ENCODE measurements at regions not wholly inside any gene's neighbourhood (a gene's known extent, or its start where the extent isn't known, plus 50 kb on each side); places are given as distances from the start of the nearest gene placed in this dataset.
"Not testable (repeated sequence)": the region's sequence is repeated elsewhere in the genome, so short reads cannot be mapped to it uniquely, and the experiment has no call there.

DNA sequence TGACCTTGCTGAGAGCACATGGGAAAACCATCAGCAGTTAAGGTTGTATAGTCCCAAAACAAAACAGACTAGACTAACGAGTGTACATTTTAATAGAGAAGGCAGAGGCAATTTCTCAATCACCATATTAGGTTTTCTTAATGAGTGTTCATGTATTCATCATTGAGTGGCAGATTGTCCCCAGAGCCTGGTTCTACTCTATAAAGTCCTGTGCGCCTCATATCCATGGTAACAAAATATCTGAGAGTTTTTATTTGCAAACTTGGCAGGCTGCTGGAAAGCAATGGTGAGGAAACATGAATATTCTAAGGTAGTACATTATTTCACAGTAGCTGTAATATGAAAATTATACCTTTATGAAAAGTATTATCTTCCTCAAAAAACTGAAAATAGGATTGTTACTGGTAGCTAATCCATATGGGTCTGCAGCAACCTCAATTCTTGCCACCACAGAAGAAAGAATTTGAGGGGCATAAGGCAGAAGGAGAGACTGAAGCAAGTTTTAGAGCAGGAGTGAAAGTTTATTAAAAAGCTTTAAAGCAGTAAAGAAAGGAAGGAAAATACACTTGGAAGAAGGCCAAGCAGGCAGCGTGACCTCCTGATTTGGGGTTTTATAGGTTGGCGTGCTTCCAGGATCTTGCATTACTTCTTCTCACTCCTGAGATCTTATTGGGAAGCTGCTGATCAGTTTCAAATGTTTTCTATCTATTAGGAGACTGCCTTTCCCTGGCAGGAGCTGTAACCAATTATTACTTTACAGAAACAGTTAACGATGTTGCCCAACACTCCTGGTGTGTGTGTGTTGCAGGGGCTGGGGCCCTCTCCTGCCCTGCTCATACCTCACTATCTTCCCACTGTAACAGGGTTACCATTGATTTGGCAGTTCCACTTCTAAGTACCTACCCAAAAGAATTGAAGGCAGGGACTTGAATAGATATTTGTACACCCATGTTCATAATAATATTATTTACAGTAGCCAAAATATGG is 154.0 kb upstream of the NUDT4 start:
- DNase-seq, result peak; percentile 60

DNA sequence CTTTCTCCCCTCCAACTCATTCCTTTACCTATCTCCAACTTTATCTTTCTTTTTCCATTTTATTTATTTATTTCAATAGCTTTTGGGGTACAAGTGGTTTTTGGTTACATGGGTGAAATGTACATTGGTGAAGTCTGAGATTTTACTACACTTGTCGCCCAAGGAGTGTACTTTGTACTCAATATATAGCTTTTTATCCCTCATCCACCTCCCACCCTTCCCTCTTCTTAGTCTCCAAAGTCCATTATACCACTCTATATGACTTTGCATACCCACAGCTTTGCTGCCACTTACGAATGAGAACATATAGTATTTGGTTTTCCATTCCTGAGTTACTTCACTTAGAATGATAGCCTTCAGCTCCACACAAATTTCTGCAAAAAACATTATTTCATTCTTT is 152.6 kb upstream of the NUDT4 start:
- no peak for DNase-seq

DNA sequence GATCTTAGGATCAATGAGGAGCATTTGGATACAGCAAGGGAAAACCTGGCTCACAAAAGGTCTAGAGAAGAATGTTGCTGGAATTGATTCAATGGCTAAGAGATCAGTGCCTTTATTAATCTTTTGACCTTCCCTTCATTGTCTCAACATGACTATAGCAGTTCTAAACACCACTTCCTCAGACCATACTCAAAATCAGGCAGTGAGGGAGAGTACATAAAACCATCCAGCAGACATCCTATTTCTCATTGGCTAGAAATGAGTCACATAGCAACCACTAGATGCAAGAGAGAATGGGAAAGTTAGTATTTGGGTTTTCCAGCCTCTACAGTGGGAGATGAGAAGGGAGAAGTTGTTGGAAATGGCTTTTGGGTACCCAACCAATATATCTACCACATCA is 151.4 kb upstream of the NUDT4 start:
- DNase-seq, result no peak

DNA sequence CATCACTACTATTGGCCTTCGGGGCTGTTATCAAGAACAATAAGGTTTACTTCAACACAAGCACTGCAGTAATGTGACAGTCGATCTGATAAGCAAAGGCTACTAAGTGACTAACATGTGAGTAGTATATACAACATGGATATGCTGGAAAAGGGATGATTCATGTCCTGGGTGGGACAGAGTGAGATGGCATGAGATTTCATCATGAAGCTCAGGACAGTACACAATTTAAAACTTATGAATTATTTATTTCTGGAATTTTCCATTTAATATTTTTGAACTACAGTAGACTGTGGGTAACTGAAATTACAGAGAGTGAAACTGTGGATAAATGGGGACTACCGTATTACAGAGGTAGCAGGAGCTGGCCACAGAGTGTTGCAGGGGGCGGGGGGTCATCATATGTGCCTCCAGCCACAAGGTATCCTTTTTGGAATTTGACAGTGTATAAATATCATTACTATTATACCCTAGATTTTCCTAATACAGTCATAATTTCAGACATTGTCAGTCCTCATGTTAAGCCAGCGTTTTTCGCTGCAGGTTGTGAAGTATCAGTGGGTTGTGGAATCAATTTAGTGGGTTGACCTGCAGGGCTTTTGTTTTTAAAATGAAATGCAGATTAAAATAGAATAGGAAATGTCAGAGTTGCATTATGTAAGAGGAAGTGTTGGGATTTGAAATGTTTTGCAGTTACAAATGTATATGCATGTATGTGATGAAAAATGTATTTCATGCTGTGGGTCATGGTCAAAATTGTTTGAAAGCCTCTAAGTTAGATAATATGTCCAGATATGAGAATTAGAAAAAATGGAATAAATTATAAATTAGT is 148.0 kb upstream of the NUDT4 start:
- no peak for DNase-seq

DNA sequence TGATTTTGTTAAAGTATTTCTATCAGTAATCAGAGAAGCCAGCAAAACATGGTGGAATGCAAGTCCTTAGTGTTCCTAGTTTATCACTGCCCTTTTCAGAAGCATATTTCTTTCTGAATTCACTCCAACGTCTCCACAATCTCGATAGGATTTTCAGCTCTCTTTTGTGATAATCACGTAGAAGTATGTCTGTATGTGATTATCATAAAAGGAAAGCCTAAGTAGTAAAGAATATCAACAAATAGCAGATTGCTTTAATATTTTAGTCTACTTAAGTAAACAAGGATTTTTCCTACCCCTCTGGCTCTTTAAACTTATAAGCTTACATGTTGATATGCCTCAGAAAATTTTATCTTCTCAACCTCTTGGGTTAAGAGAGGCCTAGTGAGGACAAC is 147.4 kb upstream of the NUDT4 start:
- DNase-seq, result no peak

DNA sequence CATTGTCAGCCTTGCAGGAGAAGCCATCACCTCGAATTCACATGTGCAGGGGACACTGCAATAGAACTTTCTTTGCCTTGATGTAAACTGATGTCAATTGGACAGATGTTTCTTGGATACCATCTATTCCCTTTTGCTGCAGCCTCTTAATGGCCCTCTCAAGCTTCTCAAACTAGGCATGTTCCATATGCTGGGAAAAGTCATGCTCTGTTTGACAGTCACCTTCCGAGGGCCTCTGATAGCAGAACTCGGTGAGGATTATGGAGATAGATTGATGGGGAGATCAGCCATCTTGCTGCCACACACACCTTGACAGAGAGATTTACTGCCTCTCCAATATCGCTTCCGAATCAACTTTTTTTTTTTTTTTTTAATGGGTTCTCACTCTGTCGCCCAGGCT is 145.8 kb upstream of the NUDT4 start:
- DNase-seq, result no peak

DNA sequence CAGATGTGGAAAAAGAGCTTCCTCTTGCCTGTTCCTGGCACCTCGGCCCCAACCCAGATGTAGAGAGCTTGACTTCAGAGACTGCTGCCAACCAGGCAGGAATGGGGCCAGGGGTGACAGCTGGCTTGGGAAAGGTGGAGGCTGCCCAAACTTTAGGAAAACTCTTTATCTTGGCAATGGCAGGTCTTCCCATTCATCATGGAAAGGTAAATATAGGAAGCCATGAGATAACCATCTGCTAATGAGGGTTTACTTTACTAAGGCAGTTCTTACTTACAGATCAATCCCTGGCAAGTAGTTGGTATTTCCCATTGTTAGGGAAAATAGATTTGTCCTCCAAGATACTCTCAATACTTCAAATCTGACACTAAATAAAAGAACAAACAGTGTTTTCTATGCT is 143.1 kb upstream of the NUDT4 start:
- peak; percentile 22 for DNase-seq

DNA sequence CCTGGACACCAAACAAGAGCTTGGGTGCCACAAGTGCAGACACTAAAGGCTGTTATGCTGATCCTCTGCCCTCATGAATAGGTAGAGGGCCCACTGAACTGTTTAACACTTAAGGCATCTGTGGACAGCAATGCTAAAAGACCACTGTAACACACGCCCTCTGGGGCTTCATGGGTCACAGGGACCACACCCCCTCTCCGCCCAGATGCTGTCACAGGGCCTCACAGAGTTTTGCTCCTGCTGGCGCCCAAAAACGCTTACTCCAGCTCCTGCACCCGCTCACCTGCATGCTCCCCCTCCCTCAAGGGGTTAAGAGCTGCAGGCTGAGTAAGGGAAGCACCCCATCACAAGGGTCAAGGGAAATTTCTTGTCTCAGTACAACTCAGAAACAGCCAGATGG is 141.8 kb upstream of the NUDT4 start:
- DNase-seq, result no peak

DNA sequence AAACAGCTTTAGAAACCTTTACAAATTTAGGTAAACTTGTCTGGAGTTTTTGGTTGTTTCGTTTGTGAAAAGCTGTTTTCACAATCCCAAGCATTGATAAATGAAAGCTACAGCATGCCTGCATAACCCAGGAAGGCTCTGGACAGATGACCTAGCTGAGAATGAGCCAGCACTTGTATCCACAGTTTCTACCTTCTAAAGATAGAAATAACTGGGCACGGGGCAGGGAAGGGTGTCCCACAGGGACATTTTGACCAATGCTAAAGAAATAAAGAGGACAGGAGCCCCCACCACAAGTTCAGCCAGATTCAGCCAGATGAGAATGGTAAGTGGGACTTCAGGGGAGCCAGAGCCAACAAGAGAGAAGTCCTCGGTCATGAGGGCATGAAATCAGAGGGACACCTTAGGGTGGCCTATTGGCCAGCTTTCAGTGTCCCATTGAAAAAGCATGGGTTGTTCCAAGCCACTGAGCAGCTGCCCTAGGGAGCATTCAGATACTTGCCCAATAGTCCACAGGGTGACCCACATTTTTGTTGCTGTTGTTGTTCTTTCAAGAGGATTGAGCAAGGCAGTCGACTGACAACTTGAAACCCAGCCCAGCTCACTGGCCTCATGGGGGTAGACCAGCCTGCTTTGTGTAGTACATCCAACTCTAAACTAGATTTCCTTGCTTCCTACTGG is 140.3 kb upstream of the NUDT4 start:
- no peak for DNase-seq

DNA sequence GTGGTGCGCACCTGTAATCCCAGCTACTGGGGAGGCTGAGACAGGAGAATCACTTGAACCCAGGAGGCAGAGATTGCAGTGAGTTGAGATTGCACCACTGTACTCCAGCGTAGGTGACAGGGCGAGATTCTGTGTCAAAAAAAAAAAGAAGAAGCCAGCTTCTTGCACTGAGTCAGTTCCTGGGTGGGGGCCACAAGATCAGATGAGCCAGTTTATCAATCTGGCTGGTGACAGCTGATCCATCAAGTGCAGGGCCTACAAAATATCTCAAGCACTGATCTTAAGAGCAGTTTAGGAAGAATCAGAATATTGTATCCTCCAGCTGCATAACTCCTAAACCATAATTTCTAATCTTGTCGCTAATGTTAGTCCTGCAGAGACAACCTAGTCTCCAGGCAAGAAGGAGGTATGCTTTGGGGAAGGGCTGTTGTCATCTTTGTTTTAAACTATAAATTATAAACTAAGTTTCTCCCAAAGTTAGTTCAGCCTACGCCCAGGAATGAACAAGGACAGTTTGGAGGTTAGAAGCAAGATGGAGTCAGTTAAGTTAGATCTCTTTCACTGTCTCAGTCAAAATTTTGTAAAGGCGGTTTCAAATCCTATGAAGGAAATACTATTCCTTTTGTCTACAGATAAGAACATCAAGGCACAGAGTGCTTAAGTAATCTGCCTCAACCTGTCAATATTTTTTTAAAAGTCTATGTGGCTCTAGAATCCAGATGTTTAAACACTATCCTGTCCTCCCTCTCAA is 139.0 kb upstream of the NUDT4 start:
- not testable (repeated sequence) for DNase-seq

DNA sequence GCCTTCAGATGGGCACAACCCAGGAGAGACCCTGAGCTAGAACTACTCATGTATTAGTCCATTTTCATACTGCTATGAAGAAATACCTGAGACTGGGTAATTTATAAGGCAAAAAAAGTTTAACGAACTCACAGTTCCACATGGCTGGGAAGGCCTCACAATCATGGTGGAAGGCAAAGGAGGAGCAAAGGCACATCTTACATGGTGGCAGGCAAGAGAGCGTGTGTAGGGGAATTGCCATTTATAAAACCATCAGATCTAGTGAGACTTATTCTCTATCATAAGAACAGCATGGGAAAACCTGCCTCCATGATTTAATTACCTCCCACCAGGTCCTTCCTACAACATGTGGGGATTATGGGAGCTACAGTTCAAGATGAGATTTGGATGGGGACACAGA is 137.9 kb upstream of the NUDT4 start:
- DNase-seq, result not testable (repeated sequence)

DNA sequence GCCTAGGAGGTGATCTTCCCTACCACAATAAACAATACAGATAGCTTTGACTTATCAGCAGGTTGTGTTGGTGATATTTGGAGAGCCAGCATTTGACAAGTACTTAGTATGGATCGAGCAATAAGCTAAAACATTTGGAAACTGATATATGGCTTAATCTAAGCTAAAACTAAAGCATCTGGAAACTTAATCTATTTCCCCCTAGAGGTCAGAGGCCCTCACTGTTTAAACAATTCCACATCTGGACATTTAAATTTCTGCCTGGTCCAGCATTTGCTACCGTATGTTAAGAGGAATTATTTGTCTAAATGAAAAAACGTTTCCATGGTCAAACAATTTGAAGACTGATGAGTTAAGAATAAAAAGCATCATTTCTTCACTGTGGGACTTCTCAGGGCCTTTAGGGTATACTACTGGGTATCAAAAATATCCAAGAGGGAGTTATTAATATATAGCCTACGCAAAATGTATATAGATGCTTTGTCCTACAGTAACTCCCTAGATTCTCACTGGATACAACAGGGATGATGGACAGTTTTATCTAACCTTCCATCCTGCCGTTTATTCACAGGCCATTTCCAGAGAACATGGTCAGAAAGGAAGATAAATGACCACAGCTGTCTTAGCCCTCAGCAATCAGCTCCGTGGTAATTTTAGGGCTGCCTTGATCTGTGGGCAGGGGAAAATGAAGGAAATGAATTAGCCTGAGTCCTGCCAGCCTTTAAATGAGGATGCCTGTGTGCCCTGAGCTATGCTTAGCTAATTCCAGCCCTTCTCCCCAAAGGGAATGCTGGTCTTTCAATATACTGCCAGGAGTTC is 135.4 kb upstream of the NUDT4 start:
- DNase-seq, result no peak

DNA sequence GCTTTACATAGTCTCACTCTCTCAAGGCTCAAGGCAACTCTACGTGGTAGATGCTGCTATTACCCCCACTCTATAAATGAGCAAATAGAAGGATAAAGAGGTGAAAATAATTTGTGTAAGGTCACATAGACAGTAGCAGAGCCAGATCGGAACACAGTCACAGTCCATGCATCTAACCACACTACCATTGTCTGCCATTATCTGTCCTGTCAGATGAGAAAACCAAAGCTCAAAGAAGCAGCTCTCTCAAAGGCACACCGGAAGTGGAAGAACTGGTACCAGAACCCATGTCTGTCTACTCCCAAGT is 134.4 kb upstream of the NUDT4 start:
- no peak for DNase-seq

DNA sequence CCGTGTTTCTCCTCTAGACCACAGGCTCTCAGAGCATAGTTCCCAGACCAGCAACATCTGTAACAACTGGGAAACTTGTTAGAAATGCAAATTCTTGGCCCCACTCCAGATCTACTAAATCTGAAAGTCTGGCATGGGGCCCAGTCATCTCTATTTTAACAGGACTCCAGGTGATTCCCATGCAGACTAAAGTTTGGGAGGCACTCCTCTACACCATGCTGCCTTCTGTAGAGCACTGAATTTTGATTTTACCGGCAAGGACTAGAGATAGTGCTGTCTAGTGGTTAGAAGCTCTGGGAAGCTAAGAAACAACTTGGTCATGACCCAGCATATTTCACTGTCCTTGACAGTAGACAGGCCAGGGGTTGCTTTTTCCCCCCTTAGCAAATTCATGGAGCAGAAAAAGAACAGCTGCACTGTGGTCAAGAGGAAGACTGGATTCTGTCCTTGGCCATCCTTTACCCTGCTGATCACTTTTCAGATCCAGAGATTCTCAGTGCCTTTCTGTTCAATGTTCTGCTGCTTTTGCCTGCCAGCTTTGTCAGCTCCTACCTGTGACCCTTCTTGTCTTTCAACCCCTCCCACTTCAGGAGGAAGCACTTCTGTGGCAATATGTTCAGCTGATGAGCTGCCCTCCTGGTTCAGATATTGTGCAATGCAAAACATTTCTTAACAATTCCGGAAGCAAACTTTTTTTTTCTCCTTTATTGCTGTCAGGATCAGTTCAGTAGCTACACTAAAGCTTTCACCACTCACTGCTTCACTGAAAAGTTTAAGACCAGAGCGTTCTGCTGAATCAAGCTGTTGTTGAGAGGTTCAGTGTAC is 133.8 kb upstream of the NUDT4 start:
- DNase-seq, result no peak

DNA sequence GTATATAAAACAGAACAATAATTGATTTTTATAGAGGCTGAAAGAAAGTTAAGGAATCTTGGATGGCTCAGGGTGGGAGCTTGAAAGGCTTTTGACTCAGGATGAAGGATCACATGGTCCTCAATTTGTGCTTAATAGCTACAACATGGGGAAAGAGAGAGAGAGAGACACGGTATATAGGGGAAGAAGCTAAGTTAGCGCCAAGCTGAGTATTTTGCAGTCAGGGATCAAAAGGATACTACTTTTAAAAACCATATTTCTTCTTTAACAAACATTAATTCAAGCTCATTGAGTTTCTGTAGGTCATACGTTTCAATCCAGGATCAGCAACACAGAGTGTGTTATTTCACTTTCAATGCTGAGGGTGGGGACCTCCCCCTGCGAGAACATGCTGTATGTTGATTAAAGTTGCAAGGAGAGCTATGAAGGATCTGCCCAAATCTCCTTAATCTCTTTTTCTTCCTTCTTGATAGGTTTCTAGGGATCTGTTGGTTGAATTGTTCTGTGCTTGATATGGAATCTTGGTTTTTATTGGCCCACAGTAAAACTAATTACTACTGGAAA is 133.1 kb upstream of the NUDT4 start:
- DNase-seq, result no peak

DNA sequence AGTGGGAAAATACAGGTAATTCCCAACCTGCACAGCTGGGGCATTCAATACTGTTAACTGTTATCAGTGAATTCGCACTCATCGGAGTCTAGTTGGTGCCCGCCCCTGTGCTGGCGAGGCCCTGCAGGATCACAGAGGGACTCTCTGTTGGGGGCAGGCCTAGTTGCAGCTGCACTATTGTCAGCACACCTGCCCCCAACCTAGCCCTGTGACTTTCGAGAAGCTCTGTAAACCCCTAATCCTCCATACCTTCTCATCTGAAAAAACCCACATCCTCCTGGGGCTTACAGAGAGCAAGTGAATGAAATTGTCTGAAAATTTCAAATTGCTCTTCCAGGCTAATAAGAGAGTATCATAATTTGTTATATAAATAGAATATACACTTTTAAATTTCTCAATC is 132.2 kb upstream of the NUDT4 start:
- DNase-seq, result no peak

DNA sequence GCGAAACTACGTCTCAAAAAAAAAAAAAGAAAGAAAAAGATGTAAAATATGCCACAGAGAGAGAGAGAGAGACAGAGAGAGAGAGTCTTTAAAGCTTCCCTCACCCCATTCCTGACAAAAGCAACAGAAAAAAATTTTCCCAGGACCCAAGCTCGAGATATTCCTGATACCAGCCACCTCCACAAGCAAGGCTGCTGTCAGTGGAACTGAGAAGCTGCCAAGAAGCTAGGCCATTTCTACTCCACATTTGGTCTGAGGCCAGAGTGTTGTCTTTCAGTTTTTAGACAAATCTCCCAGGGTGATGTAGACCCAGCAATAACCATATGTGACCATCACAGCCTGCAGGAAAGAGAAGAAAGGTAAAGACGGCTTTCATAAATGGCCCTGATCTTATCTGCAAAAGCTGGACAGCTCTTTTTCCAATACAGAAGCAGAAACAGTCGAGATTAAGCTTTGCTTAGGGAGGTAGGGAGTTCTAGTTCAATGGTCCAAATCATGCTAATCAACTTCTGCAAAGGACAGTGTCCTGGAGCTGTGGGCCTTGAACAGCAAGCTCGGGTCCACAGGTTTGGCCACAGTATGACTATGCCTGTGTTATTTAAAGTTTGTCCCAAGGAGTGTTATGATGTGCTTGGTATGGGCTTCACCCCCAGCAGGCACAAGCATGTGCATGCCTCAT is 130.3 kb upstream of the NUDT4 start:
- no peak for DNase-seq

DNA sequence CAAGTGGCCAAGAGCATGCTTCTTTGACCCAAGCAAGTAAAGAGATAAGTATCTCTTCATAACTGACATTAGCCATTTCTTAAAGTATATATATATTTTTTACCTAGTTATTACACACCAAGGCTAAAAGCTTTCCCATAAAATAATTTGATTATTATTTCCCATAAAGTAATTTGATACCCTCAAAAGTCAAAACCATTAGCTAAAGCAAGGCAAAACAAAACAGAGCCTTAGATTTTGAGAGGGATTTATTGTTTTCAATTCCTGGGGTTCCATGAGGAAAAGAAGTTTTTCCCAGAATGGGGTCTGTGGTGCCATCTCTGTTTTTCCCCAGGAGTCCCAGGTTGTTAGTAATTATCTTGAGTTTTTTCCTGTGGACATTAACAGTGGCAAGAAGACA is 125.5 kb upstream of the NUDT4 start:
- no peak for DNase-seq

DNA sequence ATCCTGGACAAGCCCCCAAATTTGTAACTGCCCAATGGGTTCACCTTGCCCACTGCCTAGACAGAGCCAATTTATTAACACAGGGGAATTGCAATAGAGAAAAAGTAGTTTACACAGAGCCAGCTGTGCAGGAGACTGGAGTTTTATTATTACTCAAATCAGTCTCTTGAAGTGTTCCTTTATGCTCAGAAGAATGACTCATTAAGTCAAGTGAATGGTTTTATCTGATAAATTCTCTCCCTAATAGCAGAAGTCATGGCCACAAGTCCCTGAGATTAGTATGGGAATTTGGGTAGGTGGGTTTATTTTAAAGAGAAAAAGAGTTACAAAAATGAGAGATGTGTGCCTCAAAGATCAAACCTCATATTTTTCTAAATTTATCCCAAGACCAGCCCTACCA is 122.8 kb upstream of the NUDT4 start:
- no peak for DNase-seq

Measured in DMS153 (cell line).